Type B pancreatic cell (in vitro differentiated cells): ENCODE measurements at regions not wholly inside any gene's neighbourhood (a gene's known extent, or its start where the extent isn't known, plus 50 kb on each side); places are given as distances from the start of the nearest gene placed in this dataset.

Experiments used
- DNase-seq: peaks from one replicate; pipeline ENCODE4 v3.0.0; 2021; ENCODE audit warnings: mixed read lengths; ENCODE audit not compliant: unreplicated experiment; ENCODE audit errors: extremely low spot score
- H3K27ac Mint-ChIP-seq: 2 replicates; pipeline ENCODE4 v1.8.0; 2021; ENCODE audit warnings: mild to moderate bottlenecking, mixed read lengths
- H3K27me3 Mint-ChIP-seq: 2 replicates; pipeline ENCODE4 v1.8.0; 2021; ENCODE audit warnings: mixed read lengths
- H3K36me3 Mint-ChIP-seq: 2 replicates; pipeline ENCODE4 v1.8.0; 2021; ENCODE audit warnings: mixed read lengths
- H3K4me1 Mint-ChIP-seq: one replicate; pipeline ENCODE4 v1.8.0; 2021; ENCODE audit warnings: mixed read lengths; ENCODE audit not compliant: unreplicated experiment
- H3K4me3 Mint-ChIP-seq: 2 replicates; pipeline ENCODE4 v1.8.0; 2021; ENCODE audit warnings: mild to moderate bottlenecking, mixed read lengths
- H3K9me3 Mint-ChIP-seq: 2 replicates; pipeline ENCODE4 v1.8.0; 2021; ENCODE audit warnings: mixed read lengths
- CTCF ChIP-seq: fragments of 200-600 bp; sonication (generic); conservative IDR thresholded peaks from 2 replicates; pipeline ENCODE4 v1.5.0; 2021; ENCODE audit warnings: antibody characterized with exemption, mild to moderate bottlenecking

GRCh38 chr18:77984833-77985232, 735.2 kb downstream of the GALR1 start:
- H3K4me1 Mint-ChIP-seq: no peaks in the 10 kb centered on the region
- DNase-seq: no peak
- H3K4me3 Mint-ChIP-seq: no peak overlapping the region
- H3K27ac Mint-ChIP-seq: no peak overlapping the region
- H3K36me3 Mint-ChIP-seq: no peaks in the 10 kb centered on the region
- no peak for TF ChIP-seq CTCF
- no peaks in the 10 kb centered on the region for H3K9me3 Mint-ChIP-seq
- H3K27me3 Mint-ChIP-seq: peaks cover 2% of the 10 kb centered on the region

- no peaks in the 10 kb centered on the region for H3K36me3 Mint-ChIP-seq
- H3K4me3 Mint-ChIP-seq: no peak overlapping the region
- no peaks in the 10 kb centered on the region for H3K4me1 Mint-ChIP-seq
- TF ChIP-seq CTCF: no peak
- no peaks in the 10 kb centered on the region for H3K9me3 Mint-ChIP-seq
- DNase-seq: no peak
- H3K27me3 Mint-ChIP-seq: no peaks in the 10 kb centered on the region
- H3K27ac Mint-ChIP-seq: no peak overlapping the region
These were observed 736.1 kb downstream of the GALR1 start for GRCh38 chr18:77985526-77986281.

GRCh38 chr18:77990131-77990530, 740.5 kb downstream of the GALR1 start:
- no peaks in the 10 kb centered on the region for H3K36me3 Mint-ChIP-seq
- DNase-seq: no peak
- H3K9me3 Mint-ChIP-seq: no peaks in the 10 kb centered on the region
- no peak for TF ChIP-seq CTCF
- no peak overlapping the region for H3K27ac Mint-ChIP-seq
- no peak overlapping the region for H3K4me3 Mint-ChIP-seq
- H3K4me1 Mint-ChIP-seq: no peaks in the 10 kb centered on the region
- peaks cover 3% of the 10 kb centered on the region for H3K27me3 Mint-ChIP-seq

GRCh38 chr18:77990901-77991300, 741.3 kb downstream of the GALR1 start:
- no peaks in the 10 kb centered on the region for H3K4me1 Mint-ChIP-seq
- H3K27ac Mint-ChIP-seq: no peak overlapping the region
- no peak for DNase-seq
- no peak overlapping the region for H3K4me3 Mint-ChIP-seq
- TF ChIP-seq CTCF: no peak
- H3K27me3 Mint-ChIP-seq: peaks cover 8% of the 10 kb centered on the region
- no peaks in the 10 kb centered on the region for H3K9me3 Mint-ChIP-seq
- no peaks in the 10 kb centered on the region for H3K36me3 Mint-ChIP-seq

- Mint-ChIP-seq H3K27ac (no peak overlapping the region), H3K4me3 (no peak overlapping the region), H3K4me1 (no peaks in the 10 kb centered on the region), H3K9me3 (no peaks in the 10 kb centered on the region), H3K27me3 (peaks cover 8% of the 10 kb centered on the region), H3K36me3 (no peaks in the 10 kb centered on the region)
- no peak for TF ChIP-seq CTCF
- no peak for DNase-seq
These were observed 742.4 kb downstream of the GALR1 start for GRCh38 chr18:77992057-77992456.
